Fibroblast of lung (primary cell): ENCODE measurements at regions not wholly inside any gene's neighbourhood (a gene's known extent, or its start where the extent isn't known, plus 50 kb on each side); places are given as distances from the start of the nearest gene placed in this dataset.

ENCODE experiments used
- CTCF ChIP-seq, 2 donors: IDR thresholded peaks in 1 of 2; conservative IDR thresholded peaks in 1 of 2; 1 replicate in 1 of 2; 2 replicates in 1 of 2; pipeline ENCODE4 v1.5.1; 2011 to 2012; ENCODE audit warnings: low read length in 2 of 2, control low read depth in 1 of 2, inconsistent platforms in 1 of 2, low read depth in 1 of 2, mild to moderate bottlenecking in 1 of 2
- EZH2 ChIP-seq: IDR thresholded peaks from 2 replicates; pipeline ENCODE4 v1.5.1; 2012; ENCODE audit warnings: low read length, control low read depth, mild to moderate bottlenecking; ENCODE audit errors: missing control alignments

- no peak for TF ChIP-seq CTCF (conservative IDR thresholded peaks at IDR 0.05 in 1 of 2, IDR thresholded peaks at IDR 0.05 in 1 of 2; ENCODE audit: low read depth in 1 of 2, low read length in 2 of 2)
- TF ChIP-seq EZH2: no peak
These were observed 290.7 kb upstream of the TMPO start for GRCh38 chr12:98224584-98225221.
